Loucy (cell line): ENCODE measurements at regions not wholly inside any gene's neighbourhood (a gene's known extent, or its start where the extent isn't known, plus 50 kb on each side); places are given as distances from the start of the nearest gene placed in this dataset.

ENCODE experiments used
- H2AFZ ChIP-seq: fragments of 200-600 bp; sonication (generic); 2 replicates; pipeline ENCODE4 v1.6.0; 2016; ENCODE audit warnings: antibody characterized with exemption, mild to moderate bottlenecking, low read length, moderate library complexity
- H3F3A ChIP-seq: fragments of 200-600 bp; 2 replicates; pipeline ENCODE4 v1.6.0; 2016; ENCODE audit warnings: antibody characterized with exemption, low read depth, mild to moderate bottlenecking
- H3K27me3 ChIP-seq: fragments of 200-600 bp; sonication (generic); 2 replicates; pipeline ENCODE4 v1.6.1; 2014; ENCODE audit warnings: low read length, mild to moderate bottlenecking; ENCODE audit not compliant: insufficient read depth, poor library complexity, severe bottlenecking
- H3K36me3 ChIP-seq: fragments of 200-600 bp; sonication (generic); 2 replicates; pipeline ENCODE4 v1.6.1; 2016; ENCODE audit warnings: low read length; ENCODE audit not compliant: insufficient read depth
- H3K4me1 ChIP-seq: fragments of 200-600 bp; sonication (generic); 2 replicates; pipeline ENCODE4 v1.5.1; 2014; ENCODE audit warnings: low read length, mild to moderate bottlenecking; ENCODE audit not compliant: insufficient read depth, poor library complexity, severe bottlenecking
- H3K4me2 ChIP-seq: fragments of 200-600 bp; sonication (generic); 2 replicates; pipeline ENCODE4 v1.6.0; 2014; ENCODE audit warnings: antibody characterized with exemption, low read length, low read depth, mild to moderate bottlenecking; ENCODE audit not compliant: poor library complexity, severe bottlenecking
- H3K4me3 ChIP-seq: fragments of 200-600 bp; sonication (generic); 2 replicates; pipeline ENCODE4 v1.5.1; 2014; ENCODE audit warnings: low read length, mild to moderate bottlenecking, mixed read lengths; ENCODE audit not compliant: poor library complexity, severe bottlenecking
- H3K79me2 ChIP-seq: fragments of 200-600 bp; sonication (generic); 2 replicates; pipeline ENCODE4 v1.6.1; 2014; ENCODE audit warnings: low read length; ENCODE audit not compliant: insufficient read depth
- H3K9ac ChIP-seq: fragments of 200-600 bp; sonication (generic); 2 replicates; pipeline ENCODE4 v1.6.0; 2014; ENCODE audit warnings: mild to moderate bottlenecking, low read depth, low read length, moderate library complexity; ENCODE audit not compliant: poor library complexity, severe bottlenecking
- H3K9me2 ChIP-seq: fragments of 200-600 bp; sonication (generic); replicated peaks from 2 replicates; pipeline ENCODE4 v1.6.1; 2016; ENCODE audit warnings: low read depth, low read length, mixed read lengths
- H3K9me3 ChIP-seq: fragments of 200-600 bp; sonication (generic); 2 replicates; pipeline ENCODE4 v1.6.1; 2014; ENCODE audit warnings: mild to moderate bottlenecking, antibody characterized with exemption, low read length, low read depth; ENCODE audit not compliant: insufficient read depth
- H4K20me1 ChIP-seq: fragments of 200-600 bp; sonication (generic); 2 replicates; pipeline ENCODE4 v1.6.0; 2014; ENCODE audit warnings: antibody characterized with exemption, low read length, mild to moderate bottlenecking; ENCODE audit not compliant: insufficient read depth, poor library complexity, severe bottlenecking
- EZH2phosphoT487 ChIP-seq: fragments of 200-600 bp; IDR thresholded peaks from 2 replicates; pipeline ENCODE4 v1.6.1; 2018; ENCODE audit warnings: antibody characterized with exemption, mild to moderate bottlenecking, moderate library complexity, borderline replicate concordance
- TF ChIP-seq, protein P1 (sequence below): fragments of 200-600 bp; sonication (generic); conservative IDR thresholded peaks from 2 replicates; pipeline ENCODE4 v1.5.1; 2014; ENCODE audit warnings: mild to moderate bottlenecking, antibody characterized with exemption, low read length

DNA sequence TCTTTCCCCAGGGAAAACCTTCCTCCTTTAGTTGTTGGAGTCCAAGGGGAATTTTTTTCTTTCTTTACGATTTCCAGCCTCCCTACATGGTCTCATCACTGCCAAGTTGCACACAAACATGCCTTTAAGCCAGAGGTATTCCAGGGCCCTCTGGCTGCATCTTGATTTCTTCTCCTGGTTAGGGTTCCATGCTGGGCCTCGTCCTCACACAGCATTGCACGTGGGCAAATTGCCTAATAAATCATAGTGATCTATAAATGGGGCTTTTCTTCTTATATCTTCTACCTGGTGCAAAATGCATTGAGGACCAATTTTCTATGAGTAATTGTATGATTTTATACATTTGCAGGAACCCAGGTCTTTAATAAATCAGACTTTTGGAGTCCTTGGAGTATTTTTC is 284.2 kb downstream of the C7orf25 start:
- no peaks in the 10 kb centered on the region for H3K4me1 ChIP-seq
- no peak overlapping the region for H3K9ac ChIP-seq
- H4K20me1 ChIP-seq: no peaks in the 10 kb centered on the region
- no peaks in the 10 kb centered on the region for H3K27me3 ChIP-seq
- no peaks in the 10 kb centered on the region for H3F3A ChIP-seq
- H3K9me3 ChIP-seq: no peaks in the 10 kb centered on the region
- no peaks in the 10 kb centered on the region for H3K9me2 ChIP-seq
- H2AFZ ChIP-seq: no peak overlapping the region
- H3K4me3 ChIP-seq: no peak overlapping the region
- no peak overlapping the region for H3K4me2 ChIP-seq
- no peaks in the 10 kb centered on the region for H3K36me3 ChIP-seq
- TF ChIP-seq, protein P1, sequence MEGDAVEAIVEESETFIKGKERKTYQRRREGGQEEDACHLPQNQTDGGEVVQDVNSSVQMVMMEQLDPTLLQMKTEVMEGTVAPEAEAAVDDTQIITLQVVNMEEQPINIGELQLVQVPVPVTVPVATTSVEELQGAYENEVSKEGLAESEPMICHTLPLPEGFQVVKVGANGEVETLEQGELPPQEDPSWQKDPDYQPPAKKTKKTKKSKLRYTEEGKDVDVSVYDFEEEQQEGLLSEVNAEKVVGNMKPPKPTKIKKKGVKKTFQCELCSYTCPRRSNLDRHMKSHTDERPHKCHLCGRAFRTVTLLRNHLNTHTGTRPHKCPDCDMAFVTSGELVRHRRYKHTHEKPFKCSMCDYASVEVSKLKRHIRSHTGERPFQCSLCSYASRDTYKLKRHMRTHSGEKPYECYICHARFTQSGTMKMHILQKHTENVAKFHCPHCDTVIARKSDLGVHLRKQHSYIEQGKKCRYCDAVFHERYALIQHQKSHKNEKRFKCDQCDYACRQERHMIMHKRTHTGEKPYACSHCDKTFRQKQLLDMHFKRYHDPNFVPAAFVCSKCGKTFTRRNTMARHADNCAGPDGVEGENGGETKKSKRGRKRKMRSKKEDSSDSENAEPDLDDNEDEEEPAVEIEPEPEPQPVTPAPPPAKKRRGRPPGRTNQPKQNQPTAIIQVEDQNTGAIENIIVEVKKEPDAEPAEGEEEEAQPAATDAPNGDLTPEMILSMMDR: no peak
- TF ChIP-seq EZH2phosphoT487: no peak
- no peaks in the 10 kb centered on the region for H3K79me2 ChIP-seq

- Histone ChIP-seq H3K9ac (no peak overlapping the region), H3K4me2 (no peak overlapping the region), H3K4me1 (no peaks in the 10 kb centered on the region), H3K4me3 (no peak overlapping the region), H3K9me3 (no peaks in the 10 kb centered on the region), H3K79me2 (no peaks in the 10 kb centered on the region), H4K20me1 (no peaks in the 10 kb centered on the region), H3K36me3 (no peaks in the 10 kb centered on the region), H3K9me2 (no peaks in the 10 kb centered on the region), H2AFZ (no peak overlapping the region), H3K27me3 (no peaks in the 10 kb centered on the region), H3F3A (no peaks in the 10 kb centered on the region)
- TF ChIP-seq, protein P1: no peak
- TF ChIP-seq EZH2phosphoT487: no peak
Measured at GRCh38 chr7:42627101-42627500, 284.8 kb downstream of the C7orf25 start.

GRCh38 chr7:42625421-42625820 is 286.4 kb downstream of the C7orf25 start:
- H3K9me3 ChIP-seq: no peaks in the 10 kb centered on the region
- no peaks in the 10 kb centered on the region for H3K27me3 ChIP-seq
- H2AFZ ChIP-seq: no peak overlapping the region
- H4K20me1 ChIP-seq: no peaks in the 10 kb centered on the region
- H3F3A ChIP-seq: no peaks in the 10 kb centered on the region
- no peaks in the 10 kb centered on the region for H3K79me2 ChIP-seq
- TF ChIP-seq EZH2phosphoT487: no peak
- TF ChIP-seq, protein P1: no peak
- no peak overlapping the region for H3K9ac ChIP-seq
- no peaks in the 10 kb centered on the region for H3K9me2 ChIP-seq
- no peak overlapping the region for H3K4me3 ChIP-seq
- no peaks in the 10 kb centered on the region for H3K36me3 ChIP-seq
- H3K4me2 ChIP-seq: no peak overlapping the region
- no peaks in the 10 kb centered on the region for H3K4me1 ChIP-seq
